Muscle layer of colon (tissue), 2 donors: ENCODE measurements at regions not wholly inside any gene's neighbourhood (a gene's known extent, or its start where the extent isn't known, plus 50 kb on each side); places are given as distances from the start of the nearest gene placed in this dataset.

Experiments used
- H3K27ac ChIP-seq: one replicate; pipeline ENCODE4 v1.7.0; 2013; ENCODE audit warnings: low read depth, mild to moderate bottlenecking, low read length, moderate library complexity
- H3K27me3 ChIP-seq, 2 donors: one replicate each; pipeline ENCODE4 v1.7.0; 2013; ENCODE audit warnings: low read length in 2 of 2, mild to moderate bottlenecking in 2 of 2; ENCODE audit not compliant: insufficient read depth in 2 of 2, control insufficient read depth in 1 of 2
- H3K36me3 ChIP-seq: one replicate; pipeline ENCODE4 v1.7.0; 2013; ENCODE audit warnings: mild to moderate bottlenecking, low read length; ENCODE audit not compliant: insufficient read depth
- H3K4me1 ChIP-seq: one replicate; pipeline ENCODE4 v1.7.0; 2013; ENCODE audit warnings: mild to moderate bottlenecking, low read length; ENCODE audit not compliant: insufficient read depth
- H3K4me3 ChIP-seq, 2 donors: one replicate each; pipeline ENCODE4 v1.7.0; 2013; ENCODE audit warnings: low read length in 2 of 2, low read depth in 1 of 2, mild to moderate bottlenecking in 1 of 2, moderate library complexity in 1 of 2
- H3K9ac ChIP-seq: one replicate; pipeline ENCODE4 v1.7.0; 2013; ENCODE audit warnings: low read length
- H3K9me3 ChIP-seq: one replicate; pipeline ENCODE4 v1.7.0; 2013; ENCODE audit warnings: mild to moderate bottlenecking, low read length
- donor health status: abdominal sarcoma.
- donor health status: Adenocarcinoma of cecum.

- Histone ChIP-seq H3K9me3 (no peaks in the 10 kb centered on the region), H3K36me3 (no peaks in the 10 kb centered on the region), H3K9ac (no peak overlapping the region), H3K4me3 (no peak overlapping the region), H3K27me3 (no peaks in the 10 kb centered on the region), H3K27ac (no peak overlapping the region), H3K4me1 (no peaks in the 10 kb centered on the region)
These were observed 294.5 kb downstream of the BCL11B start for GRCh38 chr14:98977451-98977850.

GRCh38 chr14:98982986-98983385 is 289.0 kb downstream of the BCL11B start:
- Histone ChIP-seq H3K27me3 (no peaks in the 10 kb centered on the region), H3K9me3 (no peaks in the 10 kb centered on the region), H3K9ac (no peak overlapping the region), H3K4me3 (no peak overlapping the region), H3K36me3 (no peaks in the 10 kb centered on the region), H3K4me1 (no peaks in the 10 kb centered on the region), H3K27ac (no peak overlapping the region)

- H3K4me1 ChIP-seq: no peaks in the 10 kb centered on the region
- no peaks in the 10 kb centered on the region for H3K27me3 ChIP-seq
- no peaks in the 10 kb centered on the region for H3K36me3 ChIP-seq
- no peaks in the 10 kb centered on the region for H3K9me3 ChIP-seq
- no peak overlapping the region for H3K27ac ChIP-seq
- no peak overlapping the region for H3K9ac ChIP-seq
- H3K4me3 ChIP-seq: no peak overlapping the region
These were observed 287.8 kb downstream of the BCL11B start for GRCh38 chr14:98984027-98984718.

- Histone ChIP-seq H3K27me3 (no peaks in the 10 kb centered on the region), H3K4me1 (no peaks in the 10 kb centered on the region), H3K36me3 (no peaks in the 10 kb centered on the region), H3K4me3 (no peak overlapping the region), H3K9me3 (no peaks in the 10 kb centered on the region), H3K9ac (no peak overlapping the region), H3K27ac (no peak overlapping the region)
These were observed 287.3 kb downstream of the BCL11B start for GRCh38 chr14:98984719-98985041.

- no peaks in the 10 kb centered on the region for H3K27me3 ChIP-seq
- no peak overlapping the region for H3K4me3 ChIP-seq
- H3K36me3 ChIP-seq: no peaks in the 10 kb centered on the region
- H3K4me1 ChIP-seq: no peaks in the 10 kb centered on the region
- no peak overlapping the region for H3K9ac ChIP-seq
- H3K27ac ChIP-seq: no peak overlapping the region
- no peaks in the 10 kb centered on the region for H3K9me3 ChIP-seq
These were observed 278.2 kb downstream of the BCL11B start for GRCh38 chr14:98993818-98994217.

GRCh38 chr14:98994561-98994960 is 277.4 kb downstream of the BCL11B start:
- no peak overlapping the region for H3K27ac ChIP-seq
- H3K9me3 ChIP-seq: no peaks in the 10 kb centered on the region
- H3K9ac ChIP-seq: no peak overlapping the region
- no peaks in the 10 kb centered on the region for H3K36me3 ChIP-seq
- H3K4me1 ChIP-seq: no peaks in the 10 kb centered on the region
- H3K4me3 ChIP-seq: no peak overlapping the region
- H3K27me3 ChIP-seq: no peaks in the 10 kb centered on the region

GRCh38 chr14:98997526-98998205 is 274.3 kb downstream of the BCL11B start:
- Histone ChIP-seq H3K36me3 (no peaks in the 10 kb centered on the region), H3K27ac (no peak overlapping the region), H3K4me3 (no peak overlapping the region), H3K9ac (no peak overlapping the region), H3K27me3 (no peaks in the 10 kb centered on the region), H3K4me1 (no peaks in the 10 kb centered on the region), H3K9me3 (no peaks in the 10 kb centered on the region)

GRCh38 chr14:98999345-98999744 is 272.7 kb downstream of the BCL11B start:
- H3K4me3 ChIP-seq: no peak overlapping the region
- H3K9ac ChIP-seq: no peak overlapping the region
- no peaks in the 10 kb centered on the region for H3K36me3 ChIP-seq
- H3K27me3 ChIP-seq: no peaks in the 10 kb centered on the region
- no peak overlapping the region for H3K27ac ChIP-seq
- H3K4me1 ChIP-seq: no peaks in the 10 kb centered on the region
- no peaks in the 10 kb centered on the region for H3K9me3 ChIP-seq

- Histone ChIP-seq H3K36me3 (no peaks in the 10 kb centered on the region), H3K4me1 (no peaks in the 10 kb centered on the region), H3K27ac (no peak overlapping the region), H3K9me3 (no peaks in the 10 kb centered on the region), H3K27me3 (no peaks in the 10 kb centered on the region), H3K4me3 (no peak overlapping the region), H3K9ac (no peak overlapping the region)
These were observed 272.1 kb downstream of the BCL11B start for GRCh38 chr14:98999901-99000300.

- Histone ChIP-seq H3K36me3 (no peaks in the 10 kb centered on the region), H3K27ac (no peak overlapping the region), H3K9ac (no peak overlapping the region), H3K27me3 (no peaks in the 10 kb centered on the region), H3K4me1 (no peaks in the 10 kb centered on the region), H3K9me3 (no peaks in the 10 kb centered on the region), H3K4me3 (no peak overlapping the region)
These were observed 270.8 kb downstream of the BCL11B start for GRCh38 chr14:99001241-99001640.

- H3K4me1 ChIP-seq: no peaks in the 10 kb centered on the region
- no peak overlapping the region for H3K27ac ChIP-seq
- H3K27me3 ChIP-seq: no peaks in the 10 kb centered on the region
- no peaks in the 10 kb centered on the region for H3K9me3 ChIP-seq
- no peak overlapping the region for H3K4me3 ChIP-seq
- H3K36me3 ChIP-seq: no peaks in the 10 kb centered on the region
- H3K9ac ChIP-seq: no peak overlapping the region
These were observed 268.4 kb downstream of the BCL11B start for GRCh38 chr14:99003646-99004045.

GRCh38 chr14:99004112-99004511 is 267.9 kb downstream of the BCL11B start:
- H3K4me3 ChIP-seq: no peak overlapping the region
- H3K36me3 ChIP-seq: no peaks in the 10 kb centered on the region
- no peak overlapping the region for H3K27ac ChIP-seq
- no peak overlapping the region for H3K9ac ChIP-seq
- no peaks in the 10 kb centered on the region for H3K4me1 ChIP-seq
- H3K27me3 ChIP-seq: no peaks in the 10 kb centered on the region
- H3K9me3 ChIP-seq: no peaks in the 10 kb centered on the region
